SK-N-SH (cell line): ENCODE measurements at regions not wholly inside any gene's neighbourhood (a gene's known extent, or its start where the extent isn't known, plus 50 kb on each side); places are given as distances from the start of the nearest gene placed in this dataset.

ENCODE experiments used
- CTCF ChIA-PET: fragments of 300-600, 350-600 bp; formaldehyde crosslinking; extraction: SDS; loops from one replicate; lab custom pipeline; 2021; lab: Yijun Ruan, JAX
- POLR2A ChIA-PET: fragments of 350-600 bp; sonication (Branson Sonifier 250); formaldehyde crosslinking; extraction: SDS; loops from one replicate; lab custom pipeline; 2020; ENCODE audit warnings: antibody characterized with exemption, inconsistent platforms; lab: Yijun Ruan, JAX
- DNase-seq: peaks from one replicate; pipeline ENCODE4 v3.0.0; 2012
- H2AFZ ChIP-seq: fragments of 200-600 bp; sonication (generic); 2 replicates; pipeline ENCODE4 v1.8.1; 2016; ENCODE audit warnings: antibody characterized with exemption, mild to moderate bottlenecking, low read depth
- H3F3A ChIP-seq: fragments of 200-600 bp; sonication (generic); replicated peaks from 2 replicates; pipeline ENCODE3; 2016; ENCODE audit warnings: antibody characterized with exemption, mild to moderate bottlenecking; ENCODE audit not compliant: insufficient read depth
- H3K27ac ChIP-seq, 2 experiments: fragments of 200-500 bp in 1 of 2; fragments of 200-600 bp in 1 of 2; sonication (Bioruptor generic) in 1 of 2; sonication (generic), shearing (Covaris generic) in 1 of 2; 2 replicates each; pipeline versions ENCODE4 v1.5.1 to v1.6.1; 2014 to 2016; ENCODE audit warnings: low read depth in 2 of 2, inconsistent platforms in 1 of 2, low read length in 1 of 2, mild to moderate bottlenecking in 1 of 2, mixed read lengths in 1 of 2
- H3K27me3 ChIP-seq: fragments of 200-600 bp; sonication (generic), shearing (Covaris generic); 2 replicates; pipeline ENCODE4 v1.6.1; 2016; ENCODE audit warnings: mixed run types; ENCODE audit not compliant: insufficient read depth
- H3K36me3 ChIP-seq, 2 experiments: fragments of 200-500 bp in 1 of 2; fragments of 200-600 bp in 1 of 2; sonication (Bioruptor generic) in 1 of 2; sonication (generic) in 1 of 2; replicated peaks in 1 of 2; 2 replicates each; pipeline versions ENCODE3 to v1.5.1; 2014 to 2016; ENCODE audit warnings: low read length in 1 of 2, mild to moderate bottlenecking in 1 of 2; ENCODE audit not compliant: insufficient read depth in 2 of 2, control insufficient read depth in 1 of 2
- H3K4me1 ChIP-seq, 2 experiments: fragments of 200-500 bp in 1 of 2; fragments of 200-600 bp in 1 of 2; sonication (Bioruptor generic) in 1 of 2; sonication (generic), shearing (Covaris generic) in 1 of 2; 2 replicates each; pipeline versions ENCODE4 v1.5.1 to v1.6.1; 2014 to 2016; ENCODE audit warnings: low read depth in 1 of 2, low read length in 1 of 2, mixed run types in 1 of 2; ENCODE audit not compliant: insufficient read depth in 2 of 2, control insufficient read depth in 1 of 2
- H3K4me2 ChIP-seq: fragments of 200-600 bp; sonication (generic), shearing (Covaris generic); 2 replicates; pipeline ENCODE4 v1.6.1; 2017; ENCODE audit warnings: mixed run types
- H3K4me3 ChIP-seq, 2 experiments: fragments of 200-500 bp in 1 of 2; fragments of 200-600 bp in 1 of 2; sonication (Bioruptor generic) in 1 of 2; sonication (generic), shearing (Covaris generic) in 1 of 2; 2 replicates each; pipeline versions ENCODE4 v1.5.1 to v1.8.1; 2014 to 2016; ENCODE audit warnings: low read depth in 2 of 2, inconsistent platforms in 1 of 2, low read length in 1 of 2, mild to moderate bottlenecking in 1 of 2, mixed read lengths in 1 of 2, moderate library complexity in 1 of 2
- H3K79me2 ChIP-seq: fragments of 200-600 bp; sonication (generic); 2 replicates; pipeline ENCODE4 v1.8.1; 2017; ENCODE audit warnings: mild to moderate bottlenecking; ENCODE audit not compliant: insufficient read depth
- H3K9ac ChIP-seq: fragments of 200-600 bp; sonication (generic); 2 replicates; pipeline ENCODE4 v1.6.1; 2017; ENCODE audit warnings: mixed run types
- H3K9me2 ChIP-seq: fragments of 200-600 bp; sonication (generic); 2 replicates; pipeline ENCODE4 v1.6.1; 2017; ENCODE audit warnings: mixed run types
- H3K9me3 ChIP-seq: fragments of 200-600 bp; sonication (generic); 2 replicates; pipeline ENCODE4 v1.6.1; 2017; ENCODE audit warnings: mixed run types, mild to moderate bottlenecking, moderate library complexity
- H4K20me1 ChIP-seq: fragments of 200-600 bp; sonication (generic); 2 replicates; pipeline ENCODE4 v1.6.1; 2017; ENCODE audit warnings: mild to moderate bottlenecking, mixed run types; ENCODE audit not compliant: insufficient read depth
- CTCF ChIP-seq: fragments of 200-600 bp; sonication (generic); IDR thresholded peaks from 2 replicates; pipeline ENCODE4 v1.6.1; 2017; ENCODE audit warnings: antibody characterized with exemption, mild to moderate bottlenecking, moderate library complexity
- ELF1 ChIP-seq: IDR thresholded peaks from 2 replicates; pipeline ENCODE4 v1.4.0; 2012
- EP300 ChIP-seq, 2 experiments: IDR thresholded peaks; 2 replicates each; pipeline versions ENCODE4 v1.4.0 to v1.6.1; 2012; ENCODE audit warnings: borderline replicate concordance in 1 of 2, low read depth in 1 of 2, low read length in 1 of 2
- EZH2phosphoT487 ChIP-seq: fragments of 200-600 bp; sonication (generic); IDR thresholded peaks from 2 replicates; pipeline ENCODE4 v1.6.1; 2017; ENCODE audit warnings: low read depth, mixed run types, mild to moderate bottlenecking, antibody characterized with exemption, moderate library complexity, borderline replicate concordance
- FOSL2 ChIP-seq: IDR thresholded peaks from 2 replicates; pipeline ENCODE4 v1.4.0; 2012; ENCODE audit warnings: low read depth, mild to moderate bottlenecking, moderate library complexity, borderline replicate concordance
- FOXJ3 ChIP-seq: sonication (generic); formaldehyde crosslinking; IDR thresholded peaks from 2 replicates; pipeline ENCODE4 v1.5.1; 2020; ENCODE audit warnings: mild to moderate bottlenecking, missing genetic modification reagents
- GABPA ChIP-seq: IDR thresholded peaks from 2 replicates; pipeline ENCODE4 v1.4.0; 2012; ENCODE audit warnings: low read depth, mild to moderate bottlenecking
- GATA2 ChIP-seq: sonication (generic); formaldehyde crosslinking; IDR thresholded peaks from 2 replicates; pipeline ENCODE4 v1.5.0; 2020; ENCODE audit warnings: mild to moderate bottlenecking, missing genetic modification reagents
- NRF1 ChIP-seq: IDR thresholded peaks from 2 replicates; pipeline ENCODE4 v1.6.1; 2012; ENCODE audit warnings: low read depth, mild to moderate bottlenecking, low read length
- PBX3 ChIP-seq: IDR thresholded peaks from 2 replicates; pipeline ENCODE4; 2012
- POLR2AphosphoS5 ChIP-seq: IDR thresholded peaks from 2 replicates; pipeline ENCODE4 v1.6.1; 2012; ENCODE audit warnings: low read depth, low read length
- RCOR1 ChIP-seq: fragments of 150-350 bp; IDR thresholded peaks from 2 replicates; pipeline ENCODE4 v1.6.1; 2017; ENCODE audit warnings: antibody characterized with exemption, low read length
- REST ChIP-seq: IDR thresholded peaks from 2 replicates; pipeline ENCODE4 v1.6.1; 2012; ENCODE audit warnings: mild to moderate bottlenecking, low read depth, low read length, moderate library complexity
- SIN3A ChIP-seq: IDR thresholded peaks from 2 replicates; pipeline ENCODE4 v1.6.1; 2012; ENCODE audit warnings: low read depth, mild to moderate bottlenecking, low read length, moderate library complexity, borderline replicate concordance
- TAF1 ChIP-seq: IDR thresholded peaks from 2 replicates; pipeline ENCODE4 v1.6.1; 2012; ENCODE audit warnings: low read depth, mild to moderate bottlenecking, low read length, moderate library complexity, borderline replicate concordance
- USF1 ChIP-seq: IDR thresholded peaks from 2 replicates; pipeline ENCODE4 v1.4.0; 2012; ENCODE audit warnings: low read depth, borderline replicate concordance
- USF2 ChIP-seq: fragments of 150-350 bp; IDR thresholded peaks from 2 replicates; pipeline ENCODE4 v1.6.1; 2017; ENCODE audit warnings: antibody characterized with exemption, low read length, low read depth, borderline replicate concordance
- YY1 ChIP-seq: IDR thresholded peaks from 2 replicates; pipeline ENCODE4 v1.4.0; 2012; ENCODE audit warnings: low read depth, mild to moderate bottlenecking
- WGBS: methylation state at CpG from one replicate; pipeline ENCODE4 v1.1.6; 2017; ENCODE audit warnings: low lambda C conversion rate; 5-methylcytosine and 5-hydroxymethylcytosine counted together

- no peak for TF ChIP-seq POLR2AphosphoS5
- TF ChIP-seq FOSL2, result no peak
- no peak for TF ChIP-seq REST
- TF ChIP-seq FOXJ3 (CRISPR knock-in tag), result no peak
These were observed 291.7 kb upstream of the SATB1 start (continued) for GRCh38 chr3:18716821-18717220.

GRCh38 chr3:18716101-18716500 lies 291.0 kb upstream of the SATB1 start:
- 58% methylated on average over 2 of the region's 2 CpGs for WGBS

More at GRCh38 chr3:18716101-18716500, 291.0 kb upstream of the SATB1 start:
- Histone ChIP-seq H3K9me3 (no peaks in the 10 kb centered on the region), H3K4me1 (no peaks in the 10 kb centered on the region), H4K20me1 (no peaks in the 10 kb centered on the region), H3K9me2 (no peaks in the 10 kb centered on the region), H3F3A (no peaks in the 10 kb centered on the region), H3K27me3 (no peaks in the 10 kb centered on the region), H3K9ac (no peak overlapping the region), H3K36me3 (no peaks in the 10 kb centered on the region), H3K4me3 (no peak overlapping the region), H2AFZ (no peak overlapping the region), H3K79me2 (no peaks in the 10 kb centered on the region), H3K4me2 (no peak overlapping the region), H3K27ac (no peak overlapping the region)
- DNase-seq, result no peak
- CTCF ChIA-PET, result interaction anchor here (0.7 to 1.4 kb wide), 3 partner anchors 12 to 14 kb away, joined by 3 to 4 read pairs (median 3); no protein-coding TSS in a partner anchor
- no peak for TF ChIP-seq GABPA
- no peak for TF ChIP-seq SIN3A
- no peak for TF ChIP-seq ELF1
- no peak for TF ChIP-seq PBX3
- no peak for TF ChIP-seq FOXJ3 (CRISPR knock-in tag)
- TF ChIP-seq NRF1, result no peak
- no peak for TF ChIP-seq YY1
- TF ChIP-seq RCOR1, result no peak
- TF ChIP-seq POLR2AphosphoS5, result no peak
- TF ChIP-seq CTCF, result no peak
- no peak for TF ChIP-seq USF1
- TF ChIP-seq GATA2 (CRISPR knock-in tag), result no peak
- TF ChIP-seq EZH2phosphoT487, result no peak
- no peak for TF ChIP-seq REST
- no peak for TF ChIP-seq TAF1
- no peak for TF ChIP-seq USF2
- TF ChIP-seq EP300 (IDR thresholded peaks at IDR 0.05; ENCODE audit: borderline replicate concordance in 1 of 2, low read depth in 1 of 2, low read length in 1 of 2), result no peak
- POLR2A ChIA-PET, result interaction anchor here (0.6 to 1.4 kb wide), 2 partner anchors 9 to 11 kb away, joined by 3 read pairs; no protein-coding TSS in a partner anchor
